AG08396 (cell line): ENCODE measurements at regions not wholly inside any gene's neighbourhood (a gene's known extent, or its start where the extent isn't known, plus 50 kb on each side); places are given as distances from the start of the nearest gene placed in this dataset.
A peak's percentile ranks its signal among the peaks of the same experiment; 100 is the strongest.
"Not testable (repeated sequence)": the region's sequence is repeated elsewhere in the genome, so short reads cannot be mapped to it uniquely, and the experiment has no call there.

Source experiments
- DNase-seq: peaks from one replicate; pipeline ENCODE4 v3.0.0; 2012; ENCODE audit warnings: low spot score, mixed read lengths

DNA sequence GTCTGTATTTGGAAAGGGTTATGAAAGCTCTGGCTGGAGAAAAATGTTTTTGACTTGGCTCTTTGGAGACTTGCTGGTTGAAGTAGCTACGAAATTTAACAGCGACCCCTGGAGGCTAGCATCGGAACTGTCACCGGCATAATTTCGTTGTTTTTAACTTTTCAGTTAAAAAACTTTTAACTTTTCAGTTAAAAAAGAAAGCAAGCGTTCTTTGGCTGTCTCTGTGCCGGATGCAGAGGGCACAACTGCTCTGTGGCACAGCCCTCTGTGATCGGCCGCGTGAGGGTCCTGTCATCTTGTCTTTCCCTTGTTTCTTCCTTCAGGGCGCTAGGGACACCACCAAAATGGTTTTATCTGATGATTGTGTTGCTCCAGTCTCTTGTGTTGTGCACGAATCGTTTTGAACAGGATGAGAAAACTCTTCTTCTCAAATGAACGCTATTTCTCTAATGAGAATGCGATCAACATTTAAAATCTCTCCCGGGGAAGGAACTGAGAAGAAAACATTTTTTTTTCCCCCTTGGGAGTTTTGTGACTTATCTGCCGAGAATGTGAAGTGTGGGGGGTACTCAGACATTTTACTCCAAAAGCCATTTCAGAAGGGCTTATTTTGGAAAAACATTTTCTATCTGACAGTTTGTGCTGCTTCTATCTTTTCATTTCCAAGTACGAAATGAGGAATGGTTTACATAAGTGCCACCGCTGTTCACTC, 57.1 kb downstream of the ADCYAP1 start:
- DNase-seq: peak; percentile 44

DNA sequence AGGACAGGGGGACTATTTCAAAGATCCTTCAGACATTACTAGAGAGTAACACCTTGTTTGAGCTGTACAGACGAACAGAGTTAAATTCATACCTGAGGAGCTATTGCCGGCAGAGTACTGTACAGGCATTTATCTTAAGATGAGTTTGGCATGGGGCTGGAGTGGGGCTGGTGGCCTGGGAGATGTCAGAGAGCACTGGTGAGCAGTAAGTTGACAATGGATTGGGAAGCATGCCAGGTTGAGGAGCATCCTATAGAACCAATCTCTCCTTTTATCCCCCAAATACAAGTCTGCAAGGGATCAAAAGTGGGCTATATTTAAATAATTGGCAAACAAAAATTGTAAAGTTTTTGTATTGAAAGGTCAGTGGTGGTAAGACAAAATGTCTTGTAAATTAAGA, 58.6 kb downstream of the ADCYAP1 start:
- DNase-seq: no peak

DNA sequence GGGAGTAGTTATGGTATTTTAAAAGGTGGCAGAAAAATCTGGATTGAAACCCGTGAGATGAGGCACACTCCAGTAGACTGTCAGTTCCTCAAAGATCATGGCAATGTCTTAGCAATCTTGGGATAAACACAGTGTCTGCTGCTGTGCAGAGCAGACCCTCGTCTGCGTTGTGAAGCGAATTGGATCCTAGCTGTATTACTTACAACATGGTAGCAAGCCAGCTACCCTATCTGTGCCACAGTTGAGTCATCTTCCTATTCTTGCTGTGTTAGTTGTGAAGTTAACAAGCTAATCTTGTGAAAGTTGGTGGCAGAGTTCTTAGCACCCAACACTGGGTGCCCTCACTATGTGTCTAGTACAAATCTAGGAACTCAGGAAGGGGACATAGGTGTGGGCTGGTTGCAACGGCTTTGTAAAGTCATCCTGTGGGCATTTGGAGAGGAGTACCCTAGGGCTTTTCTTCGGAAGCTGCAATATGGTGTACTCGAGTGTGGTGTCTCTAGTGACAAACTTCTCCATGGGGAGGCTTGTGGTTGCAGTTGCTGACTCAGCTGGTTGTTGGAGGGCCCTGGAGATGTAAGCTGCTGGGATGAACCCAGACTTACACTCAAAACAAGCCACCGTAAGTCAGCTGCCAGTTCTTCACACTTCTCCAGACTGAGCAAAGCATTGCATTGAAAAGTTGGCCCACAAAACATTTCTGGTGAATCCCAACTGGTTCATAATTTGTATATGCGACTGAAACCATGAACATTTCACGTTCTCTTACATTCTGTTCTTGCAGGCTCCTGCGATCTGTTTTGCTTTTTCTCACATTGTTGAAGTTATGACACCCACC, 61.5 kb downstream of the ADCYAP1 start:
- DNase-seq: no peak

DNA sequence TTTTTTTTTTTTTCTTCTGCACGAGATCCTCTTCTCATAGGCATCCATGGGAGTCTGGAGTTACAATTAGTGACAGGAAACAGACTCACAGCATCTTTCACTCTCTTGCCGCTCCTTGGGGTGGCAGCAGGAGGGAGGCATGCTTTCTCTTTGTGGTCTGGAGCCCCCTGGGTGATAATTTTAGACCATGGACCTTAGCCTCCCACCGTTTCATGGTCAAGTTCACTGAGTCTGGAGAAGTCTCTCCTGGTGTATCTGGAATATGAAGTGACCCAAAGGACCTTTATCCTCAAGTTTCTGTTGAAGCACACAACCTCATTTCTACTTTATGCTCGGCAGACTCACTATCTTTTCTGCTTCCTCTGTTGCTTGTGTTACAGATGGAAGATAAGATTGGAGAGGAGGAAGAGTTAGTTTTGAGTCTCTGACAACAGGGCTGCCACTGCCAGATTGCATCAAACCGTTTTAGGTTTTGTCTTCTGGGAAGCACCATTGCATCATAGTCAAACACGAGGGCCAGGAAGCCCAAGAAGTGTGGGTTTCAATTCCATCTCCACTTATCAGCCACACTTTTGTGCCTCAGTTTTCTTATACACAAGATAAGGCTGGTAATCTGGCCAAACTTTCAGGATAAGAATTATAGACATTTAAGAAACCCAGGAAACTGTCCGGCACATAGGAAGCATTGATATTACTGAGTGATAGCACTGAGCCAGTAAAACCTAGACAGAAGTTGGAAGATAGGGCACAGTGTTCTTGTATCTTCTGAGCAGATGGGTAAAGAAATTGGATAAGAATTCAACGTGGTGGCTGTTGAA, 62.3 kb downstream of the ADCYAP1 start:
- DNase-seq: no peak

DNA sequence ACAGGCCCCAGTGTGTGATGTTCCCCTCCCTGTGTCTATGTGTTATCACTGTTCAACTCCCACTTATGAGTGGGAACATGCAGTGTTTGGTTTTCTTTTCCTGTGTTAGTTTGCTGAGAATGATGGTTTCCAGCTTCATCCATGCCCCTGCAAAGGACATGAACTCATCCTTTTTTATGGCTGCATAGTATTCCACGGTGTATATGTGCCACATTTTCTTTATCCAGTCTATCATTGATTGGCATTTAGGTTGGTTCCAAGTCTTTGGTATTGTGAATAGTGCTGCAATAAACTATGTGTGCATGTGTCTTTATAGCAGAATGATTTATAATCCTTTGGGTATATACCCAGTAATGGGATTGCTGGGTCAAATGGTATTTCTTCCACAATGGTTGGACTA, 64.2 kb downstream of the ADCYAP1 start:
- DNase-seq: not testable (repeated sequence)

DNA sequence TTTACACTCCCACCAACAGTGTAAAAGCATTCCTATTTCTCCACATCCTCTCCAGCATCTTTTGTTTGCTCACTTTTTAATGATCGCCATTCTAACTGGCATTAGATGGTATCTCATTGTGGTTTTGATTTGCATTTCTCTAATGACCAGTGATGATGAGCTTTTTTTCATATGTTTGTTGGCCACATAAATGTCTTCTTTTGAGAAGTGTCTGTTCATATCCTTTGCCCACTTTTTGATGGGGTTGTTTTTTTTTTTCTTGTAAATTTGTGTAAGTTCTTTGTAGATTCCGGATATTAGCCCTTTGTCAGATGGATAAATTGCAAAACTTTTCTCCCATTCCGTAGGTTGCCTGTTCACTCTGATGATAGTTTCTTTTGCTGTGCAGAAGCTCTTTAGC, 64.6 kb downstream of the ADCYAP1 start:
- DNase-seq: not testable (repeated sequence)

DNA sequence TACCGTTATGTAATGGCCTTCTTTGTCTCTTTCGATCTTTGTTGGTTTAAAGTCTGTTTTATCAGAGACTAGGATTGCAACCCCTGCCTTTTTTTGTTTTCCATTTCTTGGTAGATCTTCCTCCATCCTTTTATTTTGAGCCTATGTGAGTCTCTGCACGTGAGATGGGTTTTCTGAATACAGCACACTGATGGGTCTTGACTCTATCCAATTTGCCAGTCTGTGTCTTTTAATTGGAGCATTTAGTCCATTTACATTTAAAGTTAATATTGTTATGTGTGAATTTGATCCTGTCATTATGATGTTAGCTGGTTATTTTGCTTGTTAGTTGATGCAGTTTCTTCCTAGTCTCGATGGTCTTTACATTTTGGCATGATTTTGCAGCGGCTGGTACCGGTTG, 69.9 kb downstream of the ADCYAP1 start:
- DNase-seq: not testable (repeated sequence)

DNA sequence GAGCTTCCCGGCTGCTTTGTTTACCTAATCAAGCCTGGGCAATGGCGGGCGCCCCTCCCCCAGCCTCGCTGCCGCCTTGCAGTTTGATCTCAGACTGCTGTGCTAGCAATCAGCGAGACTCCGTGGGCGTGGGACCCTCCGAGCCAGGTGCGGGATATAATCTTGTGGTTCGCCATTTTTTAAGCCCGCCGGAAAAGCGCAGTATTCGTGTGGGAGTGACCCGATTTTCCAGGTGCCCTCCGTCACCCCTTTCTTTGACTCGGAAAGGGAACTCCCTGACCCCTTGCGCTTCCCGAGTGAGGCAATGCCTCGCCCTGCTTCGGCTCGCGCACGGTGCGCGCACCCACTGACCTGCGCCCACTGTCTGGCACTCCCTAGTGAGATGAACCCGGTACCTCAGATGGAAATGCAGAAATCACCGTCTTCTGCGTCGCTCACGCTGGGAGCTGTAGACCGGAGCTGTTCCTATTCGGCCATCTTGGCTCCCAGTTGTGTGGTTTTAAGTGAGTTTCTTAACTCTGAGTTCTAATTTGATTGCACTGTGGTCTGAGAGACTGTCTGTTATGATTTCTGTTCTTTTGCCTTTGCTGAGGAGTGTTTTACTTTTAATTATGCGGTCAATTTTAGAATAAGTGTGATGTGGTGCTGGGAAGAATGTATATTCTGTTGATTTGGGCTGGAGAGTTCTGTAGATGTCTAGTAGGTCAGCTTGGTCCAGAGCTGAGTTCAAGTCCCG, 71.9 kb downstream of the ADCYAP1 start:
- DNase-seq: not testable (repeated sequence)

DNA sequence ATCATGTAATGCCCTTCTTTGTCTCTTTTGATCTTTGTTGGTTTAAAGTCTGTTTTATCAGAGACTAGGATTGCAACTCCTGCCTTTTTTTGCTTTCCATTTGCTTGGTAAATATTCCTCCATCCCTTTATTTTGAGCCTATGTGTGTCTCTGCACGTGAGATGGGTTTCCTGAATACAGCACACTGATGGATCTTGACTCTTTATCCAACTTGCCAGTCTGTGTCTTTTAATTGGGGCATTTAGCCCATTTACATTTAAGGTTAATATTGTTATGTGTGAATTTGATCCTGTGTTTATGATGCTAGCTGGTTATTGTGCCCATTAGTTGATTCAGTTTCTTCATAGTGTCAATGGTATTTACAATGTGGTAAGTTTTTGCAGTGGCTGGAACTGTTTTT, 72.7 kb downstream of the ADCYAP1 start:
- DNase-seq: not testable (repeated sequence)

DNA sequence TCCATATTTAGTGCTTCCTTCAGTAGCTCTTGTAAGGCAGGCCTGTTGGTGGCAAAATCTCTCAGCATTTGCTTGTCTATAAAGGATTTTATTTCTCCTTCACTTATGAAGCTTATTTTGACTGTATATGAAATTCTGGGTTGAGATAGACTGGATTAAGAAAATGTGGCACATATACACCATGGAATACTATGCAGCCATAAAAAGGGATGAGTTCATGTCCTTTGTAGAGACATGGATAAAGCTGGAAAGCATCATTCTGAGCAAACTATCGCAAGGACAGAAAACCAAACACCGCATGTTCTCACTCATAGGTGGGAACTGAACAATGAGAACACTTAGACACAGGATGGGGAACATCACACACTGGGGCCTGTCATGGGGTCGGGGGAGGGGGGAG, 73.1 kb downstream of the ADCYAP1 start:
- DNase-seq: not testable (repeated sequence)

DNA sequence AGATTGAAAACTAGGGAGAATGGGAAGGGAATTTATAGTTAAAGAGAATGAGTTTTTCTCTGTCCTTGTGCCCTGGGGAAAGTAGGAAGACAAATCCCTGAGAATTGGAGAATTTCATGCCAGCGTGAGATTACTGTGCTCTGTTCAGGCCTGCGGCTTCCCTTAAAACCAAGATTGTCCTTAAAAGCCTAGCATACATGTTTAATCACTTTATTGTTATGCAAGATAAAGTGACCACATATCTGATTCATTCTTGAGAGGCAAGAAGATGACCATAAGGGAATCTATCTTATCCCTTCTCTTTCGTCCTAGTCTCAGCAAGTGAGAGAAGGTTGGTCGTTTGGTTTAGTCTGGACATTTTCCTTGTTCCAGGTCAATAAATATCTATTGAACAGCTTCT, 75.9 kb downstream of the ADCYAP1 start:
- DNase-seq: no peak

DNA sequence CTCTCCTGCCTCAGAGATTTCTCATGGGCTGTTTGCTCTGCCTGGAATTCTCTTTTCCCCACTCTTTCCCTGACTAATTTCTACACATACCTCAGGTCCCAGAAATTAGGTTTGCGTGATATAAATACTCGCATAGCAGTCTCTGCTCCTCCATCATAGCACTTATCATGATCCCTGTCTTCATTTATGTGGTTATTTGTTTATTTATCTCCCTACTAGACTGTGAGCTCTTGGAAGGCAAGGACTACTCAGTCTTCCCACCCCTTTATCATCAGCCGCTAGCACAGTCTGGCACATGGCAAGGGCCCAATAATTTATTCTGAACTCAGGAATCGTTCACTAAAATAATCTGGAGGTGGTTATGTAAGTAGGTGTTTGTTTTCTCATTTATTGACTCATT, 79.3 kb downstream of the ADCYAP1 start:
- no peak for DNase-seq

DNA sequence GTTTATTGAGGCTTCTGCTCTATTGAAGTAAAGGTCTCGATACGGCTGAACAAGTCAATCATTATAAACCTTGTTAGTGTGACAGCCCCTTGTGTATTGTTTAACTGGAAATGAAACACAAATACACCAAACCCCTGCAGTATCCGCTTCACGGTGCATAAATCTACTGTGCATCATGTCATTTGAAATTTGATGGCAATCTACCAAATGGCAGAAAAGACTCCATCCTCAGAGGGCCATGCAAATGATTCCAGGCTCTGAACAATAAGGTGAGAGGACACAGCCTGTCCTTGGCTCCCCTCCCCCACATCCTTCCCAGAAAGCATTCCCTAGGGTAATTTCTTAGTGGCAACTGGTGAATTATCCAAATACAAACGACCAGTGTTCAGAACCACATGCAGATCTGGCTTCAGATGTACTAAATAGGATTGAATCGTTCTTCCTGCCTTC, 80.6 kb downstream of the ADCYAP1 start:
- no peak for DNase-seq

DNA sequence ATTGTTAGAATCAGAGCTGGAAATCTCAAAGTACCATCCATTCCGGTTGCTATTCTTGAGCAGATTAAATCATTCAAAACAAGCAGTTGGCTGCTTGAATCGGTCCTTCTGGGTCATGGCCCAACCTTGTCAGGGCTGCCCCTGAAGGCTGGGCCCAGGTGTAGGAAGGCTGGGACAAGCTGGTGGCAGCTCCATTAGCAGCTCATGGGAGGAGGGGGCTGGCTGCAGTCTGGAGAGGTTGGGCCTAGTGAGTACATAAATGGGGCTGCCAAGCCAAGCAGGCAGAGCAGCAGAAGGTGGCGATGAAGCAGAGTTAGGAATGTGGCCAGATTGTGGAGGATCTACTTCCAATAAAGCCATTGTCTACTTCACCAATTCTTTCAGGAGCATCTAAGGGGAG, 81.4 kb downstream of the ADCYAP1 start:
- no peak for DNase-seq

DNA sequence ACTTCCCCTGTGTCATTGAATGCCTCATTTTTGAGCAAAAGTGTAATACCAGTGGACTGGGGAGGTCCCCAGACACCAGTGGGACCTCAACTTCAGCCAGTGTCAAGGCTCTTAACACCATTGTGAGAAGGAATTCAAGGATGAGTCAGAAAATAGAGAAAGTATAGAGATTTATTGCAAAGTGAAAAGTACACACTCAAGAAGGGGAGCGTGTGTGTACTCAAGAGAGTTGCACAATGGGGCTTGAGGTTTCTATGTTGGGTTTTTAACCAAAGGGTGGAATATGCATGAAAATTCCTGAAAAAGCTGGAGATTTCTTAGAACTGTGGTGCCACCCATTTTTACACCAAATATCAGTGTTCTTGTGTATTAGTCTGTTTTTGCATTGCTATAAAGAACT, 81.9 kb downstream of the ADCYAP1 start:
- no peak for DNase-seq

DNA sequence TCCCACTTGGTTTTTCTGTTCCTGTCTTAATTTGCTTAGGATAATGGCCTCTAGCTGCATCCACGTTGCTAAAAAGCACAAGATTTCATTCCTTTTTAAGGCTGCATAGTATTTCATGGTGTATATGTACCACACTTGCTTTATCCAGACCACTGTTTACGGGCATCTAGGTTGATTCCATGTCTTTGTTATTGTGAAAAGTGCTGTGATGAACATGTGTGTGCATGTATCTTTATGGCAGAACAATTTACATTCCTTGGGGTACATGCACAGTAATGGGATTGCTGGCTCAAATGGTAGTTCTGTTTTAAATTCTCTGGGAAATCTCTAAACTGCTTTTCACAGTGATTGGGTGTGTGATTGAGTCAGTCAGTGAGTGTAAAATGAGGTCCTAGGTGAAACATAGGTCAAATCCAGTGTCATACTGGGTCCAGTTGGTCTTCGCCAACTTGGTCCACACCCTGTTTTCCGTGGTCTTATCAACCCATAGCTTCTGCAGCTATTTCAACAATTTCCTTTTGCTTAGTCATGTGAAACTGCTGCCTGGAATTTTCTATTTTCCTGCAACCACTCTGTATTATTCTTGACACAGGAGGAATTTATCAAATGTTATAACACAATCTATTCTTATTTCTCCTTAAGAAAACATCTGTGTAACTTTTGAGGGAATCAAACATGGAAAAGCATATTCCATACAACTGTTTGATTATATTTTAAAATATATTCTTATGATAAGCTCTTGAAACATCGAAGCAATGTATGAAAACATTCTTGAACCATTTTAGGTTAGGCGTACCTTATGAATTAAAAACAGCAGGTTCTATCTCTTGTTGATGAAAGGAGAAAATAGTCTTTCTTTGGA, 82.9 kb downstream of the ADCYAP1 start:
- no peak for DNase-seq

DNA sequence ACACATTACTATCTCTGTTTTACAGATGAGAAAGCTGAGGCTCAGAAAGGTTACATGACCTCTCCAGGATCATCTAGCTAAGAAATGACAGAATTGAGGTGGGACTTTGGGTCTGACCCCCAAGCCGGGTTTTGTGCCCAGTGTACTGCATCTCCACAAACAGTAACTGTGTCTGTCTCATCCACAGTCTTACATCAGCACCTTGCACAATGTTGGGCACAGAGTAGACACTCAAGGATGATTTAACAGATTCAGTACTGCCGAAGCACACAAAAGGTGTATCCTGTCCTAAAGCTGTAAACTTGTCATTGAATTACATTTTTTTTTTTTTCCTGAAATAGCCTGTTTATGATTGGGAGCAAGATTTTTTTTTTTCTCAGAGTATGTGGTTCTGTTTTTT, 84.8 kb downstream of the ADCYAP1 start:
- no peak for DNase-seq

DNA sequence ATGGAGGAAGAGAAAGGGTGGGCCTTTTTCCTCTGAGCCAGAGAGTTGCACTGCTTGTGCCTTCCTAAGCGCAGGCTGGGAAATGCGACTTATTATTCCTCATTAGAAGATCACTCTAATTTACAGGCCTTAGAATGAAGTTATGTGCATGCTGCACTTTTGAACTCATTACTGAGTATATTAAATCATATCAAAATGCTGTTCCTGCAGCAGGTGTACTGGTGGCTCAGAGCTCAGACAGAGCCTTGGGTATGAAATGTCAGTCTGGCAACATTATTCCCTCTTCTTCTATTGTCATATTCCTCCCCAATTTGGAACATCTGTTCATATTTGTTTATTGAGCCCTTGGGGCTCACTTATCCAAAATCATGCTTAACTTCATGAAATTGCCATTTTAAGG, 85.5 kb downstream of the ADCYAP1 start:
- DNase-seq: no peak

DNA sequence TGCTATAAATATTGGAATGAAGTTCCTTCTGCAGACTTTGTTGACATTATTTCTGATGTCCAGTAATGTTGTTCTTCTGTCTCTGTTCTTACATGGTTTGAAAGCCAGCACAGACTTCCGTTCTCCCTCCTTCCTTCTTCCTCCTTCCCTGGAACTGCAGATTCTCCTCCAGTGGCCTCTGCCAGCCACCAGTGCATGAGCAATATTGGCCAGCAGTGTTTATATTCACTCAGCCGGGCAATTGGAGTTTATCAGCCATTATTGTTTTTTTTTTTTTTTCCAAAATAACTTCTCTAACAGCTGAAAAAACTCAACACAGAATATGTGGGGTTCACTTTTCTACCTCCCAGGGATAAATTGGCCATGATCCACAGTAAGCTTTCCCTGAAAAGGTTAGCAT, 86.8 kb downstream of the ADCYAP1 start:
- no peak for DNase-seq

DNA sequence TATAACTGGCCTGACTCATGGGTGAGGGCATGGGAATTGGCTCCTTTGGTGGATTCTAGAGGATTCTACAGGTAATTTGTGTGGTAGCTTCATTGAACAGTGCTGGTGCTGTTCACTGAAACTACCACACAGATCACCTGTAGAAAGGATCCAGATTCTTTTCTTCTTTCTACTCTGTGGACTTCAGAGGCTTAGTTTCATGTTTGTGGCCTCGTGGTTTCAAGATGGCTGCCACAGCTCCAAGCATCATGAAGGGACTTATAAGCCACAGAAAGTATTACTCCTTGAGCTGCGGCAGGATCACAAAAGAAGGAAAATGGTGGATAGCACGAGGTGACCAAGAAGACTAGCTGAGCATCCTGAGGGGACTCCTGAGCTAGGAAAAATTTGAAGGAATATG, 88.9 kb downstream of the ADCYAP1 start:
- DNase-seq: no peak

DNA sequence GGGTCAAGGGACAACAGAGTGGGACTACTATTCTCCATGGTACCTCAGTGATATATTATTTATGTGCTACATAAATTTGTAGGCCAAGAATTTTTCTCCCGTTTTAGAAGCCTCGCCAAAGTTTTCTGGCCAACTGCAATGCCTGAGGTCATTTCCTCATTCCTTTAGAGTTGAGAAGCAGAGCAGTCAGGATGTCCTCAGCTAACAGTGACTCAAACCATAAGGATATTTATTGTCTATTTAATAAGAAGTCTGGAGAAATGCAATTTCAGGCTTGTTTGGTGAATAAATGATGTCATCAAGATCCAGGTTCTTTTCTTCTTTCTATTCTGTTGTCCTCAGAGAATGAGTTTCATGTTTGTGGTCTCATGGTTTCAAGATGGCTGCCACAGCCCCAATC, 91.0 kb downstream of the ADCYAP1 start:
- DNase-seq: peak; percentile 13
